ENCODE measurements at regions not wholly inside any gene's neighbourhood (a gene's known extent, or its start where the extent isn't known, plus 50 kb on each side); places are given as distances from the start of the nearest gene placed in this dataset.

GRCh38 chr12:42801271-42801670 is 211.7 kb upstream of the PRICKLE1 start:
- Histone ChIP-seq H3K27ac (ENCODE audit: low read depth, low read length) (no peak overlapping the region), H3K36me3 (ENCODE audit: control insufficient read depth in 1 of 2, insufficient read depth in 2 of 2, low read length in 2 of 2) (no peaks in the 10 kb centered on the region), H4K20me1 (ENCODE audit: insufficient read depth) (no peaks in the 10 kb centered on the region), H2AFZ (ENCODE audit: low read depth, low read length, poor library complexity, severe bottlenecking) (no peak overlapping the region), H3K4me2 (ENCODE audit: low read length) (no peak overlapping the region), H3K79me2 (ENCODE audit: insufficient read depth, low read length) (no peaks in the 10 kb centered on the region), H3K4me1 (ENCODE audit: control insufficient read depth in 1 of 2, insufficient read depth in 2 of 2, low read length in 2 of 2) (no peaks in the 10 kb centered on the region), H3K9me2 (ENCODE audit: insufficient read depth) (no peaks in the 10 kb centered on the region), H3K9ac (ENCODE audit: low read length) (no peak overlapping the region), H3K27me3 (ENCODE audit: insufficient read depth, low read length) (no peaks in the 10 kb centered on the region), H3K9me3 (ENCODE audit: control insufficient read depth in 1 of 2, insufficient read depth in 1 of 2, low read depth in 1 of 2, low read length in 2 of 2) (no peaks in the 10 kb centered on the region), H3K4me3 (replicated peaks in 1 of 2; ENCODE audit: low read depth in 1 of 2, low read length in 2 of 2) (no peak overlapping the region)
- intact Hi-C loops (cut with micrococcal nuclease) = no loop called here
- POLR2A ChIA-PET = no interaction called here
- no TSS peak for BruUV-seq (replicated peaks)
- RAD21 ChIA-PET (ENCODE audit: low non-redundant PET in 1 of 2, low total read pairs in 2 of 2, uncharacterized antibody in 2 of 2, unreplicated experiment in 2 of 2) = no interaction called here
- CTCF ChIA-PET = no interaction called here
- TF ChIP-seq ZBTB33 (IDR thresholded peaks at IDR 0.05; ENCODE audit: extremely low read depth, insufficient replicate concordance, low read length) = no peak
- no peak for DNase-seq (ENCODE audit: low read depth, low spot score)
- no peak for ATAC-seq

- Histone ChIP-seq H3K27me3 (ENCODE audit: insufficient read depth, low read length) (no peaks in the 10 kb centered on the region), H3K4me1 (ENCODE audit: control insufficient read depth in 1 of 2, insufficient read depth in 2 of 2, low read length in 2 of 2) (no peaks in the 10 kb centered on the region), H3K4me3 (replicated peaks in 1 of 2; ENCODE audit: low read depth in 1 of 2, low read length in 2 of 2) (no peak overlapping the region), H3K4me2 (ENCODE audit: low read length) (no peak overlapping the region), H3K27ac (ENCODE audit: low read depth, low read length) (no peak overlapping the region), H3K9me3 (ENCODE audit: control insufficient read depth in 1 of 2, insufficient read depth in 1 of 2, low read depth in 1 of 2, low read length in 2 of 2) (no peaks in the 10 kb centered on the region), H3K36me3 (ENCODE audit: control insufficient read depth in 1 of 2, insufficient read depth in 2 of 2, low read length in 2 of 2) (no peaks in the 10 kb centered on the region), H3K9me2 (ENCODE audit: insufficient read depth) (no peaks in the 10 kb centered on the region), H3K79me2 (ENCODE audit: insufficient read depth, low read length) (no peaks in the 10 kb centered on the region), H2AFZ (ENCODE audit: low read depth, low read length, poor library complexity, severe bottlenecking) (no peak overlapping the region), H4K20me1 (ENCODE audit: insufficient read depth) (no peaks in the 10 kb centered on the region), H3K9ac (ENCODE audit: low read length) (no peak overlapping the region)
- TF ChIP-seq EZH2phosphoT487 (IDR thresholded peaks at IDR 0.05; ENCODE audit: borderline replicate concordance) = no peak
- intact Hi-C loops (cut with micrococcal nuclease) = no loop called here
- ChIA-PET POLR2A (no interaction called here), RAD21 (ENCODE audit: low non-redundant PET in 1 of 2, low total read pairs in 2 of 2, uncharacterized antibody in 2 of 2, unreplicated experiment in 2 of 2) (no interaction called here), CTCF (no interaction called here)
- BruUV-seq (replicated peaks) = no TSS peak
- no peak for DNase-seq (ENCODE audit: low read depth, low spot score)
- ATAC-seq = no peak
Observed at GRCh38 chr12:42799966-42800365, 210.4 kb upstream of the PRICKLE1 start.
